Esophagus squamous epithelium (tissue), 5 donors: ENCODE measurements at regions not wholly inside any gene's neighbourhood (a gene's known extent, or its start where the extent isn't known, plus 50 kb on each side); places are given as distances from the start of the nearest gene placed in this dataset.

Source experiments
- DNase-seq: peaks from one replicate; lab custom pipeline; 2025; lab: John Stamatoyannopoulos, UW
- H3K27ac ChIP-seq, 4 donors: fragments of 200-600 bp; sonication (generic); one replicate each; pipeline ENCODE4 v1.5.1; 2016 to 2019; ENCODE audit warnings: mild to moderate bottlenecking in 1 of 4
- H3K27me3 ChIP-seq, 4 donors: fragments of 200-600 bp; sonication (generic); 1 replicate in 3 of 4; 2 replicates in 1 of 4; pipeline versions ENCODE4 v1.5.1 to v1.6.0; 2017 to 2021; ENCODE audit warnings: antibody characterized with exemption in 1 of 4
- H3K36me3 ChIP-seq, 3 donors: fragments of 200-600 bp; sonication (generic); one replicate each; pipeline ENCODE4 v1.5.1; 2016 to 2019
- H3K4me1 ChIP-seq, 3 donors: fragments of 200-600 bp; sonication (generic); one replicate each; pipeline ENCODE4 v1.5.1; 2017 to 2019
- H3K4me3 ChIP-seq, 4 donors: fragments of 200-600 bp; sonication (generic); 1 replicate in 3 of 4; 2 replicates in 1 of 4; pipeline ENCODE4 v1.5.1; 2016 to 2019; ENCODE audit warnings: mild to moderate bottlenecking in 2 of 4, moderate library complexity in 1 of 4
- H3K9me3 ChIP-seq, 3 donors: fragments of 200-600 bp; sonication (generic); one replicate each; pipeline ENCODE4 v1.5.1; 2016 to 2019
- POLR2A ChIP-seq, 4 donors: fragments of 450-650 bp; IDR thresholded peaks; one replicate each; pipeline ENCODE4 v1.6.1; 2017; ENCODE audit warnings: antibody characterized with exemption in 4 of 4, mild to moderate bottlenecking in 4 of 4, moderate library complexity in 3 of 4
- WGBS, 2 donors: methylation state at CpG; one replicate each; pipeline ENCODE4 v1.1.5; 2018; 5-methylcytosine and 5-hydroxymethylcytosine counted together
- intact Hi-C: fragments of 100-400 bp; cut with DNase I; formaldehyde crosslinking; loops from one replicate; pipeline ENCODE4 v1.15.0; 2022
- TF ChIP-seq, protein P1 (sequence below), 6 experiments: fragments of 450-650 bp in 4 of 6; fragments of 200-600 bp in 2 of 6; sonication (generic) in 2 of 6; IDR thresholded peaks; one replicate each; pipeline ENCODE4 v1.5.1; 2016 to 2019; ENCODE audit warnings: antibody characterized with exemption in 6 of 6, mild to moderate bottlenecking in 4 of 6, moderate library complexity in 4 of 6
- donor health status: DM: yes; HTN: yes; CAD: no.

DNA sequence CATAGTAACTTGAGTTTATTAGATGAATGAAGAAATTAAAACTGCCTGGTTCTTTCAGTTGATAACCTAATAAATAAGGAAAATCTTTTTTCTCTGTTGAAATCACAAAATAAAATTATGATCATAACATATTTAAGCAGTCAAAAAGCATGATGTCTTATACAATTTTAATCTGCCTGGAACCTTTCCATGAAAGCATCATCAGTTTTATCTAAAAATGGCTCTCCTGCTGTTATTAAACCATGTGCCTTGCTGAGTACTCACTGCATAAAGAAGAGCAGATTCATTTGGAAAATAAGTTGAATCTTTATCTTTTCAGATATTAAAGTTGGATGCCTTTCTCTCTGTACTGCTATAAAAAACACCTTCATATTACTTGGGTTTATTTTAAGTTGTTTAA lies 148.8 kb downstream of the SLC24A2 start:
- Histone ChIP-seq H3K27me3 (no peaks in the 10 kb centered on the region), H3K9me3 (no peaks in the 10 kb centered on the region), H3K27ac (no peak overlapping the region), H3K36me3 (no peaks in the 10 kb centered on the region), H3K4me3 (no peak overlapping the region), H3K4me1 (no peaks in the 10 kb centered on the region)
- no peak for TF ChIP-seq POLR2A (IDR thresholded peaks at IDR 0.05)
- TF ChIP-seq, protein P1, sequence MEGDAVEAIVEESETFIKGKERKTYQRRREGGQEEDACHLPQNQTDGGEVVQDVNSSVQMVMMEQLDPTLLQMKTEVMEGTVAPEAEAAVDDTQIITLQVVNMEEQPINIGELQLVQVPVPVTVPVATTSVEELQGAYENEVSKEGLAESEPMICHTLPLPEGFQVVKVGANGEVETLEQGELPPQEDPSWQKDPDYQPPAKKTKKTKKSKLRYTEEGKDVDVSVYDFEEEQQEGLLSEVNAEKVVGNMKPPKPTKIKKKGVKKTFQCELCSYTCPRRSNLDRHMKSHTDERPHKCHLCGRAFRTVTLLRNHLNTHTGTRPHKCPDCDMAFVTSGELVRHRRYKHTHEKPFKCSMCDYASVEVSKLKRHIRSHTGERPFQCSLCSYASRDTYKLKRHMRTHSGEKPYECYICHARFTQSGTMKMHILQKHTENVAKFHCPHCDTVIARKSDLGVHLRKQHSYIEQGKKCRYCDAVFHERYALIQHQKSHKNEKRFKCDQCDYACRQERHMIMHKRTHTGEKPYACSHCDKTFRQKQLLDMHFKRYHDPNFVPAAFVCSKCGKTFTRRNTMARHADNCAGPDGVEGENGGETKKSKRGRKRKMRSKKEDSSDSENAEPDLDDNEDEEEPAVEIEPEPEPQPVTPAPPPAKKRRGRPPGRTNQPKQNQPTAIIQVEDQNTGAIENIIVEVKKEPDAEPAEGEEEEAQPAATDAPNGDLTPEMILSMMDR (IDR thresholded peaks at IDR 0.05), result no peak
- DNase-seq, result no peak
- intact Hi-C loops, result no loop called here

DNA sequence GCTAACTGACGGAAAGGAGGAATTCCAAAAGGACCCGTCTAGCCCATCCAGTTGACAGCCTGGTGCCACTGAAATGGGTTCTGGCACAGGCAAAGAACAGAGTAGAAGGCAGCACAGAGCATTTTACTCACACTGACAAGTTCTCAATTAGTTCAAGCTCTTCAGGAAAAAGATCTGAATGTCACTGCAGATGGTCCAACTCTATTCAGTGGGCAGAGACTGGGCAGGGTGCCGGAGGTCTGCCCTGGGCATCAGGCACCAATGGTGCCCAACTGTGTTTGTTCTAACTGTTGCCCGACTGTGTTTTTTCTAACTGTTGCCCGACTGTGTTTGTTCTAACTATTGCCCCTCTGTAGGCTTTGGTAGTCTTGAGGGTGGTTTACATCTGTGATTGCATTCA lies 151.8 kb downstream of the SLC24A2 start:
- Histone ChIP-seq H3K36me3 (no peaks in the 10 kb centered on the region), H3K9me3 (no peaks in the 10 kb centered on the region), H3K27me3 (no peaks in the 10 kb centered on the region), H3K4me3 (no peak overlapping the region), H3K27ac (no peak overlapping the region), H3K4me1 (no peaks in the 10 kb centered on the region)
- TF ChIP-seq, protein P1 (IDR thresholded peaks at IDR 0.05), result no peak
- no peak for TF ChIP-seq POLR2A (IDR thresholded peaks at IDR 0.05)
- DNase-seq, result no peak
- WGBS, 2 donors, result 55 to 64% methylated on average over 5 of the region's 5 CpGs
- intact Hi-C loops, result no loop called here

DNA sequence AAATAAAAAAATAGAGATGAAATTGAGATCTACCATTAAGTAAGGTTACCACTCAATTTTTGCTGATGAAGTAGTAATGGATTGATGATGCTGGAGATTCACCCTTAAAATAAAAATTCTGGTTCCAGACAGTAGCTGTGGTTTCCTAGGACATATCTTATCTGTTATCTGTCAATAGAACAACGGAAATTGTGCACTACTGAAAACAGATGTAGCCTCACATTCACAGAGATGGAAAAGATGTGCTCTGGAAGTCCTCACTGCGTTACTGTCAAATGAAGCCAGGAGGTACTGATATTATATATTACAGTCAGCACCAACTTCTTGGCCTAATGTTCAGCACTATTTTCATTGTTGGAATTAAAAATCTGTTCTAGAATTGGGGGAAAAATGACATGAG lies 154.0 kb downstream of the SLC24A2 start:
- Histone ChIP-seq H3K4me3 (no peak overlapping the region), H3K36me3 (no peaks in the 10 kb centered on the region), H3K4me1 (no peaks in the 10 kb centered on the region), H3K9me3 (no peaks in the 10 kb centered on the region), H3K27ac (no peak overlapping the region), H3K27me3 (no peaks in the 10 kb centered on the region)
- intact Hi-C loops, result no loop called here
- TF ChIP-seq POLR2A (IDR thresholded peaks at IDR 0.05), result no peak
- TF ChIP-seq, protein P1 (IDR thresholded peaks at IDR 0.05), result no peak
- WGBS, 2 donors, result 57 to 67% methylated on average over 2 of the region's 2 CpGs
- no peak for DNase-seq

DNA sequence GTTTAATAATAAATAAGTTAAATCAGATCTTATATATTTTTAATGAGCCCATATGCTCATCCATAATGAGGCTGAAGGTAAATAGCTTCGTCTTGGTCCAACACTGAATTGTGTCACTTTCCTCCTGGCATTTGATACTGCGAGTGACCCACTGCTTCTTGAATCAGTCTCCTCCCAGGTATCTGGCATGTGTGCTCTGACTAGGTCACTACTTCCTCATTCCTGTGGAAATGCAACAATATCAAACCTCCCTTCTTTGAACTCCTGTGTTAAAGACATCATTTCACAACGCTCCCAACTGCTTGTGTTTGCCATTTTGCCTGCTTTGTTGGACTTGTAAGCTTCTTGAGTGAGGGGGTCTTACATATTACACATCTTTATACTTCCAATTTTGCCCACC lies 157.7 kb downstream of the SLC24A2 start:
- no peak for DNase-seq
- WGBS, 2 donors, result 41 to 49% methylated on average over 3 of the region's 3 CpGs
- intact Hi-C loops, result no loop called here
- no peak for TF ChIP-seq POLR2A (IDR thresholded peaks at IDR 0.05)
- TF ChIP-seq, protein P1 (IDR thresholded peaks at IDR 0.05), result no peak
- no peaks in the 10 kb centered on the region for H3K36me3 ChIP-seq
- H3K4me1 ChIP-seq, result no peaks in the 10 kb centered on the region
- no peaks in the 10 kb centered on the region for H3K9me3 ChIP-seq
- no peak overlapping the region for H3K27ac ChIP-seq
- H3K4me3 ChIP-seq, result no peak overlapping the region
- no peaks in the 10 kb centered on the region for H3K27me3 ChIP-seq

DNA sequence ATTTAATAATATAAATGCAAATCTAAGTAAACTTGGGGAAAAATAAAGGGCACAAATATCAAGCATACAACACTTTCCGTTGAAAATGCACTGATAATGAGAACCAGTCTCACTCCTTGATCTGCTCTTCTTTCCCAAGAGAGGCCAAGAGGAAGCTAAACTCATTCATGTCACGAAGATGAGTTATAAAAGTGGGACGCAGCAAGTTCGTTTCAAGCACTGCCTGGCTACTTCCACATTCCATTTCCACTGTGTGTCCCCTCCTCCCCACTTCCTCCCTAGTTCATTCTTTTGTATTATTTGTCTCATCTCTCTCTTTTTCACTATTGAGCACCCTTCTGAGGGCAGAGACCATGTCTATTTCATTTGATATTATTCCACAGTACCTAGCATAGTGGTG lies 158.1 kb downstream of the SLC24A2 start:
- Histone ChIP-seq H3K27ac (no peak overlapping the region), H3K4me3 (no peak overlapping the region), H3K9me3 (no peaks in the 10 kb centered on the region), H3K36me3 (no peaks in the 10 kb centered on the region), H3K27me3 (no peaks in the 10 kb centered on the region), H3K4me1 (no peaks in the 10 kb centered on the region)
- DNase-seq, result no peak
- WGBS, 2 donors, result 36 to 43% methylated on average over 4 of the region's 4 CpGs
- no peak for TF ChIP-seq POLR2A (IDR thresholded peaks at IDR 0.05)
- TF ChIP-seq, protein P1 (IDR thresholded peaks at IDR 0.05), result no peak
- intact Hi-C loops, result no loop called here
